SK-N-SH (cell line): ENCODE measurements at regions not wholly inside any gene's neighbourhood (a gene's known extent, or its start where the extent isn't known, plus 50 kb on each side); places are given as distances from the start of the nearest gene placed in this dataset.
A peak's percentile ranks its signal among the peaks of the same experiment; 100 is the strongest.
"Not testable (repeated sequence)": the region's sequence is repeated elsewhere in the genome, so short reads cannot be mapped to it uniquely, and the experiment has no call there.

Experiments used
- CTCF ChIA-PET: fragments of 300-600, 350-600 bp; formaldehyde crosslinking; extraction: SDS; loops from one replicate; lab custom pipeline; 2021; lab: Yijun Ruan, JAX
- POLR2A ChIA-PET: fragments of 350-600 bp; sonication (Branson Sonifier 250); formaldehyde crosslinking; extraction: SDS; loops from one replicate; lab custom pipeline; 2020; ENCODE audit warnings: antibody characterized with exemption, inconsistent platforms; lab: Yijun Ruan, JAX
- DNase-seq: peaks from one replicate; pipeline ENCODE4 v3.0.0; 2012
- H2AFZ ChIP-seq: fragments of 200-600 bp; sonication (generic); 2 replicates; pipeline ENCODE4 v1.8.1; 2016; ENCODE audit warnings: antibody characterized with exemption, mild to moderate bottlenecking, low read depth
- H3F3A ChIP-seq: fragments of 200-600 bp; sonication (generic); replicated peaks from 2 replicates; pipeline ENCODE3; 2016; ENCODE audit warnings: antibody characterized with exemption, mild to moderate bottlenecking; ENCODE audit not compliant: insufficient read depth
- H3K27ac ChIP-seq, 2 experiments: fragments of 200-500 bp in 1 of 2; fragments of 200-600 bp in 1 of 2; sonication (Bioruptor generic) in 1 of 2; sonication (generic), shearing (Covaris generic) in 1 of 2; 2 replicates each; pipeline versions ENCODE4 v1.5.1 to v1.6.1; 2014 to 2016; ENCODE audit warnings: low read depth in 2 of 2, inconsistent platforms in 1 of 2, low read length in 1 of 2, mild to moderate bottlenecking in 1 of 2, mixed read lengths in 1 of 2
- H3K27me3 ChIP-seq: fragments of 200-600 bp; sonication (generic), shearing (Covaris generic); 2 replicates; pipeline ENCODE4 v1.6.1; 2016; ENCODE audit warnings: mixed run types; ENCODE audit not compliant: insufficient read depth
- H3K36me3 ChIP-seq, 2 experiments: fragments of 200-500 bp in 1 of 2; fragments of 200-600 bp in 1 of 2; sonication (Bioruptor generic) in 1 of 2; sonication (generic) in 1 of 2; replicated peaks in 1 of 2; 2 replicates each; pipeline versions ENCODE3 to v1.5.1; 2014 to 2016; ENCODE audit warnings: low read length in 1 of 2, mild to moderate bottlenecking in 1 of 2; ENCODE audit not compliant: insufficient read depth in 2 of 2, control insufficient read depth in 1 of 2
- H3K4me1 ChIP-seq, 2 experiments: fragments of 200-500 bp in 1 of 2; fragments of 200-600 bp in 1 of 2; sonication (Bioruptor generic) in 1 of 2; sonication (generic), shearing (Covaris generic) in 1 of 2; 2 replicates each; pipeline versions ENCODE4 v1.5.1 to v1.6.1; 2014 to 2016; ENCODE audit warnings: low read depth in 1 of 2, low read length in 1 of 2, mixed run types in 1 of 2; ENCODE audit not compliant: insufficient read depth in 2 of 2, control insufficient read depth in 1 of 2
- H3K4me2 ChIP-seq: fragments of 200-600 bp; sonication (generic), shearing (Covaris generic); 2 replicates; pipeline ENCODE4 v1.6.1; 2017; ENCODE audit warnings: mixed run types
- H3K4me3 ChIP-seq, 2 experiments: fragments of 200-500 bp in 1 of 2; fragments of 200-600 bp in 1 of 2; sonication (Bioruptor generic) in 1 of 2; sonication (generic), shearing (Covaris generic) in 1 of 2; 2 replicates each; pipeline versions ENCODE4 v1.5.1 to v1.8.1; 2014 to 2016; ENCODE audit warnings: low read depth in 2 of 2, inconsistent platforms in 1 of 2, low read length in 1 of 2, mild to moderate bottlenecking in 1 of 2, mixed read lengths in 1 of 2, moderate library complexity in 1 of 2
- H3K79me2 ChIP-seq: fragments of 200-600 bp; sonication (generic); 2 replicates; pipeline ENCODE4 v1.8.1; 2017; ENCODE audit warnings: mild to moderate bottlenecking; ENCODE audit not compliant: insufficient read depth
- H3K9ac ChIP-seq: fragments of 200-600 bp; sonication (generic); 2 replicates; pipeline ENCODE4 v1.6.1; 2017; ENCODE audit warnings: mixed run types
- H3K9me2 ChIP-seq: fragments of 200-600 bp; sonication (generic); 2 replicates; pipeline ENCODE4 v1.6.1; 2017; ENCODE audit warnings: mixed run types
- H3K9me3 ChIP-seq: fragments of 200-600 bp; sonication (generic); 2 replicates; pipeline ENCODE4 v1.6.1; 2017; ENCODE audit warnings: mixed run types, mild to moderate bottlenecking, moderate library complexity
- H4K20me1 ChIP-seq: fragments of 200-600 bp; sonication (generic); 2 replicates; pipeline ENCODE4 v1.6.1; 2017; ENCODE audit warnings: mild to moderate bottlenecking, mixed run types; ENCODE audit not compliant: insufficient read depth
- EP300 ChIP-seq, 2 experiments: IDR thresholded peaks; 2 replicates each; pipeline versions ENCODE4 v1.4.0 to v1.6.1; 2012; ENCODE audit warnings: borderline replicate concordance in 1 of 2, low read depth in 1 of 2, low read length in 1 of 2
- EZH2phosphoT487 ChIP-seq: fragments of 200-600 bp; sonication (generic); IDR thresholded peaks from 2 replicates; pipeline ENCODE4 v1.6.1; 2017; ENCODE audit warnings: low read depth, mixed run types, mild to moderate bottlenecking, antibody characterized with exemption, moderate library complexity, borderline replicate concordance
- FOSL2 ChIP-seq: IDR thresholded peaks from 2 replicates; pipeline ENCODE4 v1.4.0; 2012; ENCODE audit warnings: low read depth, mild to moderate bottlenecking, moderate library complexity, borderline replicate concordance
- FOXM1 ChIP-seq: IDR thresholded peaks from 2 replicates; pipeline ENCODE4 v1.4.0; 2012; ENCODE audit warnings: low read depth, mild to moderate bottlenecking
- GABPA ChIP-seq: IDR thresholded peaks from 2 replicates; pipeline ENCODE4 v1.4.0; 2012; ENCODE audit warnings: low read depth, mild to moderate bottlenecking
- JUND ChIP-seq: IDR thresholded peaks from 2 replicates; pipeline ENCODE4 v1.4.0; 2012
- MAX ChIP-seq: IDR thresholded peaks from 2 replicates; pipeline ENCODE4 v1.4.0; 2012; ENCODE audit warnings: low read depth
- MXI1 ChIP-seq: IDR thresholded peaks from 2 replicates; pipeline ENCODE4 v1.6.1; 2012; ENCODE audit warnings: mild to moderate bottlenecking, low read depth, low read length, improper control_type of control experiment
- NFIC ChIP-seq: IDR thresholded peaks from 2 replicates; pipeline ENCODE4 v1.4.0; 2012; ENCODE audit warnings: borderline replicate concordance
- POLR2AphosphoS5 ChIP-seq: IDR thresholded peaks from 2 replicates; pipeline ENCODE4 v1.6.1; 2012; ENCODE audit warnings: low read depth, low read length
- RFX5 ChIP-seq: IDR thresholded peaks from 2 replicates; pipeline ENCODE4 v1.6.1; 2012; ENCODE audit warnings: mild to moderate bottlenecking, improper control_type of control experiment, low read length
- SIN3A ChIP-seq: IDR thresholded peaks from 2 replicates; pipeline ENCODE4 v1.6.1; 2012; ENCODE audit warnings: low read depth, mild to moderate bottlenecking, low read length, moderate library complexity, borderline replicate concordance
- SMC3 ChIP-seq: IDR thresholded peaks from 2 replicates; pipeline ENCODE4 v1.6.1; 2012; ENCODE audit warnings: low read depth, low read length, improper control_type of control experiment
- TAF1 ChIP-seq: IDR thresholded peaks from 2 replicates; pipeline ENCODE4 v1.6.1; 2012; ENCODE audit warnings: low read depth, mild to moderate bottlenecking, low read length, moderate library complexity, borderline replicate concordance
- TEAD4 ChIP-seq: IDR thresholded peaks from 2 replicates; pipeline ENCODE4 v1.4.0; 2012; ENCODE audit warnings: mild to moderate bottlenecking, borderline replicate concordance; ENCODE audit not compliant: insufficient read depth
- YY1 ChIP-seq: IDR thresholded peaks from 2 replicates; pipeline ENCODE4 v1.4.0; 2012; ENCODE audit warnings: low read depth, mild to moderate bottlenecking
- ZBTB33 ChIP-seq: IDR thresholded peaks from 2 replicates; pipeline ENCODE4 v1.4.0; 2012; ENCODE audit warnings: low read depth, borderline replicate concordance
- WGBS: methylation state at CpG from one replicate; pipeline ENCODE4 v1.1.6; 2017; ENCODE audit warnings: low lambda C conversion rate; 5-methylcytosine and 5-hydroxymethylcytosine counted together
- TF ChIP-seq, protein P1 (sequence below): fragments of 150-350 bp; IDR thresholded peaks from 2 replicates; pipeline ENCODE4 v1.6.1; 2016; ENCODE audit warnings: mild to moderate bottlenecking, low read depth, low read length
- TF ChIP-seq, protein P2 (sequence below): IDR thresholded peaks from 2 replicates; pipeline ENCODE4; 2012

DNA sequence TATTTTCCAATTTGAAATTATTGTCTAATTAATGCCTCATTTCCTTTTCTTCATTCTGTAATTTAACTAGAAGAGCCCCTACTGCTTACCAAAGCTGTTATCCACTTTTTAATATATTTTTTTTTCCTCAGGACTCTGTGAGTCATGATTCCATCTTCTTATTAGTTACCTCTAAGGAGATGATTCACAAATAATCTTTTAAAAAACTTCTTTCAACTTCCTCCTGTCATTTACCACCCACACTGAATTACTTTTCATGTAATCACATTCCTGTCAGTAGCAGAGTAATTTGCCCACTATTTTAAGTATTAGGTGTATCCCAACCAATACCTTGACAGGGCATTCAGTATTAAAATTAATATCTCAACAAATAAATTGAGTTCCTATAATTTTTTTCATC, 470.9 kb upstream of the ADGRL3 start:
- ChIA-PET POLR2A (no interaction called here), CTCF (interaction anchor here (0.6 kb wide), 1 partner anchor 1879 kb away, joined by 4 read pairs; no protein-coding TSS in a partner anchor)
- Histone ChIP-seq H3K4me3 (no peak overlapping the region), H3K79me2 (no peaks in the 10 kb centered on the region), H3K36me3 (no peaks in the 10 kb centered on the region), H3K9ac (no peak overlapping the region), H3K27ac (peak overlapping the region in 1 of 2 experiments; percentile 27; a peak in 2 of 4 replicates), H3K9me2 (no peaks in the 10 kb centered on the region), H3K4me1 (peaks cover 0 to 8% of the 10 kb centered on the region in 2 experiments; a peak in 3 of 4 replicates), H3K9me3 (0 out of 2 replicates have a peak, but pooled peaks cover 4% of the 10 kb centered on the region), H3F3A (peaks cover 18% of the 10 kb centered on the region)
- no peak for DNase-seq
- TF ChIP-seq EP300 (IDR thresholded peaks at IDR 0.05; ENCODE audit: borderline replicate concordance in 1 of 2, low read depth in 1 of 2, low read length in 1 of 2) (no peak), TAF1 (no peak), EZH2phosphoT487 (no peak), JUND (no peak), GABPA (no peak), NFIC (no peak), SMC3 (no peak), SIN3A (no peak), MXI1 (no peak), TEAD4 (no peak), FOSL2 (no peak), ZBTB33 (no peak), YY1 (no peak), POLR2AphosphoS5 (no peak), FOXM1 (no peak), RFX5 (no peak), MAX (no peak)
- TF ChIP-seq, protein P1, sequence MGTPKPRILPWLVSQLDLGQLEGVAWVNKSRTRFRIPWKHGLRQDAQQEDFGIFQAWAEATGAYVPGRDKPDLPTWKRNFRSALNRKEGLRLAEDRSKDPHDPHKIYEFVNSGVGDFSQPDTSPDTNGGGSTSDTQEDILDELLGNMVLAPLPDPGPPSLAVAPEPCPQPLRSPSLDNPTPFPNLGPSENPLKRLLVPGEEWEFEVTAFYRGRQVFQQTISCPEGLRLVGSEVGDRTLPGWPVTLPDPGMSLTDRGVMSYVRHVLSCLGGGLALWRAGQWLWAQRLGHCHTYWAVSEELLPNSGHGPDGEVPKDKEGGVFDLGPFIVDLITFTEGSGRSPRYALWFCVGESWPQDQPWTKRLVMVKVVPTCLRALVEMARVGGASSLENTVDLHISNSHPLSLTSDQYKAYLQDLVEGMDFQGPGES: no peak
- TF ChIP-seq, protein P2, sequence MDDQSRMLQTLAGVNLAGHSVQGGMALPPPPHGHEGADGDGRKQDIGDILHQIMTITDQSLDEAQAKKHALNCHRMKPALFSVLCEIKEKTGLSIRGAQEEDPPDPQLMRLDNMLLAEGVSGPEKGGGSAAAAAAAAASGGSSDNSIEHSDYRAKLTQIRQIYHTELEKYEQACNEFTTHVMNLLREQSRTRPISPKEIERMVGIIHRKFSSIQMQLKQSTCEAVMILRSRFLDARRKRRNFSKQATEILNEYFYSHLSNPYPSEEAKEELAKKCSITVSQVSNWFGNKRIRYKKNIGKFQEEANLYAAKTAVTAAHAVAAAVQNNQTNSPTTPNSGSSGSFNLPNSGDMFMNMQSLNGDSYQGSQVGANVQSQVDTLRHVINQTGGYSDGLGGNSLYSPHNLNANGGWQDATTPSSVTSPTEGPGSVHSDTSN: no peak
- TF ChIP-seq, all 33 proteins: peak for 0
- H3K4me2 ChIP-seq: no peak overlapping the region
- H2AFZ ChIP-seq: no peak overlapping the region
- H4K20me1 ChIP-seq: no peaks in the 10 kb centered on the region
- no peaks in the 10 kb centered on the region for H3K27me3 ChIP-seq

DNA sequence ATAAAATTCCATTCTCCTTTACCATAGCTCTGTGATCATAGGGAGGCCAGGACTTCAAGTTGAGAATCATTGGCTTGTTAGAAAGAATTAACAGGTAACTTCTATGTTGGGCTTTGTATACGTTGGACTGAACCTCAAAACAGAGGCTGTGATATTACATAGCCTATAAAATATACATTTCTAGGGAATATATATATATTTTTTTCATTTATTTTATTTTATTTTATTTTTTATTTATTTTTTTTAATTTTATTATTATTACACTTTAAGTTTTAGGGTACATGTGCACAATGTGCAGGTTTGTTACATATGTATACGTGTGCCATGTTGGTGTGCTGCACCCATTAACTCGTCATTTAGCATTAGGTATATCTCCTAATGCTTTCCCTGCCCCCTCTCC, 470.4 kb upstream of the ADGRL3 start:
- H3K36me3 ChIP-seq, DNase-seq, H3K9ac ChIP-seq, H3K79me2 ChIP-seq, POLR2A ChIA-PET, CTCF ChIA-PET, H2AFZ ChIP-seq, H3K4me3 ChIP-seq, H3K27me3 ChIP-seq, H4K20me1 ChIP-seq, H3K4me2 ChIP-seq, H3K4me1 ChIP-seq, H3K9me3 ChIP-seq, H3K9me2 ChIP-seq: not testable (repeated sequence)
- 60% methylated on average over 3 of the region's 3 CpGs for WGBS
- peaks cover 16% of the 10 kb centered on the region for H3F3A ChIP-seq
- peak overlapping the region in 1 of 2 experiments; percentile 27; a peak in 2 of 4 replicates for H3K27ac ChIP-seq
